SK-N-SH treated with all-trans-retinoic acid at 6 μM for 48 hours (cell line): ENCODE measurements at regions not wholly inside any gene's neighbourhood (a gene's known extent, or its start where the extent isn't known, plus 50 kb on each side); places are given as distances from the start of the nearest gene placed in this dataset.

Source experiments
- ARNTL ChIP-seq: fragments of 450-650 bp; formaldehyde crosslinking; IDR thresholded peaks from 2 replicates; pipeline ENCODE4 v1.5.0; 2020; ENCODE audit warnings: low read depth, mild to moderate bottlenecking, moderate library complexity, borderline replicate concordance
- BACH2 ChIP-seq: fragments of 250-450 bp; sonication (Bioruptor Pico); IDR thresholded peaks from 2 replicates; pipeline ENCODE4 v1.9.0; 2021; ENCODE audit warnings: mild to moderate bottlenecking, borderline replicate concordance
- CSDC2 ChIP-seq: fragments of 250-450 bp; sonication (Bioruptor Pico); IDR thresholded peaks from 2 replicates; pipeline ENCODE4 v1.5.0; 2020; ENCODE audit warnings: mild to moderate bottlenecking, moderate library complexity
- GLIS3 ChIP-seq: fragments of 250-450 bp; sonication (Bioruptor Pico); IDR thresholded peaks from 2 replicates; pipeline ENCODE4 v1.5.0; 2020; ENCODE audit warnings: mild to moderate bottlenecking, moderate library complexity
- ISL1 ChIP-seq: fragments of 250-450 bp; sonication (Bioruptor Pico); IDR thresholded peaks from 2 replicates; pipeline ENCODE4 v2.1.2; 2022; ENCODE audit warnings: mild to moderate bottlenecking, moderate library complexity
- PPARA ChIP-seq: fragments of 250-450 bp; sonication (Bioruptor Pico); IDR thresholded peaks from 2 replicates; pipeline ENCODE4 v1.5.0; 2020; ENCODE audit warnings: mild to moderate bottlenecking, borderline replicate concordance
- RARB ChIP-seq: fragments of 250-450 bp; sonication (Bioruptor Pico); IDR thresholded peaks from 2 replicates; pipeline ENCODE4 v1.8.0; 2021; ENCODE audit warnings: mild to moderate bottlenecking, moderate library complexity
- ZC3H10 ChIP-seq: fragments of 250-450 bp; sonication (Bioruptor Pico); IDR thresholded peaks from 2 replicates; pipeline ENCODE4 v1.5.1; 2021; ENCODE audit warnings: mild to moderate bottlenecking, moderate library complexity
- ZFP3 ChIP-seq: fragments of 250-450 bp; sonication (Bioruptor Pico); IDR thresholded peaks from 2 replicates; pipeline ENCODE4 v1.5.0; 2020; ENCODE audit warnings: mild to moderate bottlenecking, moderate library complexity
- TF ChIP-seq, protein P1 (sequence below): fragments of 250-450 bp; sonication (Bioruptor Pico); IDR thresholded peaks from 2 replicates; pipeline ENCODE4 v1.5.1; 2021; ENCODE audit warnings: mild to moderate bottlenecking, moderate library complexity
- TF ChIP-seq, protein P2 (sequence below): fragments of 250-450 bp; sonication (Bioruptor Pico); IDR thresholded peaks from 2 replicates; pipeline ENCODE4 v1.5.1; 2020; ENCODE audit warnings: low read depth, mild to moderate bottlenecking, moderate library complexity
- TF ChIP-seq, protein P3 (sequence below): fragments of 250-450 bp; sonication (Bioruptor Pico); IDR thresholded peaks from 2 replicates; pipeline ENCODE4 v1.8.0; 2020; ENCODE audit warnings: mild to moderate bottlenecking, moderate library complexity, borderline replicate concordance
- TF ChIP-seq, protein P4 (sequence below): fragments of 250-450 bp; sonication (Bioruptor Pico); IDR thresholded peaks from 2 replicates; pipeline ENCODE4 v1.5.0; 2020; ENCODE audit warnings: mild to moderate bottlenecking, moderate library complexity

GRCh38 chr11:92875473-92875872 lies 94.0 kb upstream of the MTNR1B start:
- TF ChIP-seq, protein P1, sequence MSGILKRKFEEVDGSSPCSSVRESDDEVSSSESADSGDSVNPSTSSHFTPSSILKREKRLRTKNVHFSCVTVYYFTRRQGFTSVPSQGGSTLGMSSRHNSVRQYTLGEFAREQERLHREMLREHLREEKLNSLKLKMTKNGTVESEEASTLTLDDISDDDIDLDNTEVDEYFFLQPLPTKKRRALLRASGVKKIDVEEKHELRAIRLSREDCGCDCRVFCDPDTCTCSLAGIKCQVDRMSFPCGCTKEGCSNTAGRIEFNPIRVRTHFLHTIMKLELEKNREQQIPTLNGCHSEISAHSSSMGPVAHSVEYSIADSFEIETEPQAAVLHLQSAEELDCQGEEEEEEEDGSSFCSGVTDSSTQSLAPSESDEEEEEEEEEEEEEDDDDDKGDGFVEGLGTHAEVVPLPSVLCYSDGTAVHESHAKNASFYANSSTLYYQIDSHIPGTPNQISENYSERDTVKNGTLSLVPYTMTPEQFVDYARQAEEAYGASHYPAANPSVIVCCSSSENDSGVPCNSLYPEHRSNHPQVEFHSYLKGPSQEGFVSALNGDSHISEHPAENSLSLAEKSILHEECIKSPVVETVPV (CRISPR knock-in tag) = no peak
- TF ChIP-seq ZC3H10 (CRISPR knock-in tag) = no peak
- TF ChIP-seq, protein P2, sequence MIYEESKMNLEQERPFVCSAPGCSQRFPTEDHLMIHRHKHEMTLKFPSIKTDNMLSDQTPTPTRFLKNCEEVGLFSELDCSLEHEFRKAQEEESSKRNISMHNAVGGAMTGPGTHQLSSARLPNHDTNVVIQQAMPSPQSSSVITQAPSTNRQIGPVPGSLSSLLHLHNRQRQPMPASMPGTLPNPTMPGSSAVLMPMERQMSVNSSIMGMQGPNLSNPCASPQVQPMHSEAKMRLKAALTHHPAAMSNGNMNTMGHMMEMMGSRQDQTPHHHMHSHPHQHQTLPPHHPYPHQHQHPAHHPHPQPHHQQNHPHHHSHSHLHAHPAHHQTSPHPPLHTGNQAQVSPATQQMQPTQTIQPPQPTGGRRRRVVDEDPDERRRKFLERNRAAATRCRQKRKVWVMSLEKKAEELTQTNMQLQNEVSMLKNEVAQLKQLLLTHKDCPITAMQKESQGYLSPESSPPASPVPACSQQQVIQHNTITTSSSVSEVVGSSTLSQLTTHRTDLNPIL (CRISPR knock-in tag) = no peak
- no peak for TF ChIP-seq RARB (CRISPR knock-in tag)
- TF ChIP-seq ARNTL (CRISPR knock-in tag) = no peak
- TF ChIP-seq PPARA (CRISPR knock-in tag) = no peak
- TF ChIP-seq, protein P3, sequence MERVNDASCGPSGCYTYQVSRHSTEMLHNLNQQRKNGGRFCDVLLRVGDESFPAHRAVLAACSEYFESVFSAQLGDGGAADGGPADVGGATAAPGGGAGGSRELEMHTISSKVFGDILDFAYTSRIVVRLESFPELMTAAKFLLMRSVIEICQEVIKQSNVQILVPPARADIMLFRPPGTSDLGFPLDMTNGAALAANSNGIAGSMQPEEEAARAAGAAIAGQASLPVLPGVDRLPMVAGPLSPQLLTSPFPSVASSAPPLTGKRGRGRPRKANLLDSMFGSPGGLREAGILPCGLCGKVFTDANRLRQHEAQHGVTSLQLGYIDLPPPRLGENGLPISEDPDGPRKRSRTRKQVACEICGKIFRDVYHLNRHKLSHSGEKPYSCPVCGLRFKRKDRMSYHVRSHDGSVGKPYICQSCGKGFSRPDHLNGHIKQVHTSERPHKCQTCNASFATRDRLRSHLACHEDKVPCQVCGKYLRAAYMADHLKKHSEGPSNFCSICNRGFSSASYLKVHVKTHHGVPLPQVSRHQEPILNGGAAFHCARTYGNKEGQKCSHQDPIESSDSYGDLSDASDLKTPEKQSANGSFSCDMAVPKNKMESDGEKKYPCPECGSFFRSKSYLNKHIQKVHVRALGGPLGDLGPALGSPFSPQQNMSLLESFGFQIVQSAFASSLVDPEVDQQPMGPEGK (CRISPR knock-in tag) = no peak
- no peak for TF ChIP-seq ZFP3 (CRISPR knock-in tag)
- no peak for TF ChIP-seq BACH2 (CRISPR knock-in tag)
- no peak for TF ChIP-seq ISL1 (CRISPR knock-in tag)
- no peak for TF ChIP-seq GLIS3 (CRISPR knock-in tag)
- no peak for TF ChIP-seq CSDC2 (CRISPR knock-in tag)
- TF ChIP-seq, protein P4, sequence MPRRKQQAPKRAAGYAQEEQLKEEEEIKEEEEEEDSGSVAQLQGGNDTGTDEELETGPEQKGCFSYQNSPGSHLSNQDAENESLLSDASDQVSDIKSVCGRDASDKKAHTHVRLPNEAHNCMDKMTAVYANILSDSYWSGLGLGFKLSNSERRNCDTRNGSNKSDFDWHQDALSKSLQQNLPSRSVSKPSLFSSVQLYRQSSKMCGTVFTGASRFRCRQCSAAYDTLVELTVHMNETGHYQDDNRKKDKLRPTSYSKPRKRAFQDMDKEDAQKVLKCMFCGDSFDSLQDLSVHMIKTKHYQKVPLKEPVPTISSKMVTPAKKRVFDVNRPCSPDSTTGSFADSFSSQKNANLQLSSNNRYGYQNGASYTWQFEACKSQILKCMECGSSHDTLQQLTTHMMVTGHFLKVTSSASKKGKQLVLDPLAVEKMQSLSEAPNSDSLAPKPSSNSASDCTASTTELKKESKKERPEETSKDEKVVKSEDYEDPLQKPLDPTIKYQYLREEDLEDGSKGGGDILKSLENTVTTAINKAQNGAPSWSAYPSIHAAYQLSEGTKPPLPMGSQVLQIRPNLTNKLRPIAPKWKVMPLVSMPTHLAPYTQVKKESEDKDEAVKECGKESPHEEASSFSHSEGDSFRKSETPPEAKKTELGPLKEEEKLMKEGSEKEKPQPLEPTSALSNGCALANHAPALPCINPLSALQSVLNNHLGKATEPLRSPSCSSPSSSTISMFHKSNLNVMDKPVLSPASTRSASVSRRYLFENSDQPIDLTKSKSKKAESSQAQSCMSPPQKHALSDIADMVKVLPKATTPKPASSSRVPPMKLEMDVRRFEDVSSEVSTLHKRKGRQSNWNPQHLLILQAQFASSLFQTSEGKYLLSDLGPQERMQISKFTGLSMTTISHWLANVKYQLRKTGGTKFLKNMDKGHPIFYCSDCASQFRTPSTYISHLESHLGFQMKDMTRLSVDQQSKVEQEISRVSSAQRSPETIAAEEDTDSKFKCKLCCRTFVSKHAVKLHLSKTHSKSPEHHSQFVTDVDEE (CRISPR knock-in tag) = no peak
